Mesenchymal stem cell (in vitro differentiated cells and primary cell): ENCODE measurements at regions not wholly inside any gene's neighbourhood (a gene's known extent, or its start where the extent isn't known, plus 50 kb on each side); places are given as distances from the start of the nearest gene placed in this dataset.

ENCODE experiments used
- DNase-seq: peaks from one replicate; pipeline ENCODE4 v3.0.0-alpha.2; 2013
- H2AFZ ChIP-seq: one replicate; pipeline ENCODE4 v1.6.1; 2013; ENCODE audit warnings: low read depth, mild to moderate bottlenecking, control low read depth, inconsistent platforms, low read length, moderate library complexity
- H2AK5ac ChIP-seq: 2 replicates; pipeline ENCODE4 v1.6.1; 2013; ENCODE audit warnings: low read length, moderate library complexity, mild to moderate bottlenecking, inconsistent platforms; ENCODE audit not compliant: severe bottlenecking
- H2BK120ac ChIP-seq: one replicate; pipeline ENCODE4 v1.6.1; 2013; ENCODE audit warnings: low read depth, mild to moderate bottlenecking, inconsistent platforms, low read length, moderate library complexity
- H2BK12ac ChIP-seq, 2 experiments: one replicate each; pipeline ENCODE4 v1.6.1; 2013; ENCODE audit warnings: inconsistent platforms in 2 of 2, low read length in 2 of 2, mild to moderate bottlenecking in 2 of 2, moderate library complexity in 2 of 2, control low read depth in 1 of 2
- H2BK15ac ChIP-seq: one replicate; pipeline ENCODE4 v1.6.1; 2013; ENCODE audit warnings: mild to moderate bottlenecking, low read depth, inconsistent platforms; ENCODE audit not compliant: poor library complexity, severe bottlenecking
- H2BK5ac ChIP-seq: 2 replicates; pipeline ENCODE4 v1.6.1; 2013; ENCODE audit warnings: low read depth, mild to moderate bottlenecking, low read length, control low read depth, inconsistent platforms; ENCODE audit not compliant: poor library complexity, severe bottlenecking
- H3K14ac ChIP-seq, 2 experiments: one replicate each; pipeline ENCODE4 v1.6.1; 2013; ENCODE audit warnings: inconsistent platforms in 2 of 2, low read length in 2 of 2, control low read depth in 1 of 2, mild to moderate bottlenecking in 1 of 2, moderate library complexity in 1 of 2
- H3K18ac ChIP-seq, 2 experiments: one replicate each; pipeline ENCODE4 v1.6.1; 2013; ENCODE audit warnings: inconsistent platforms in 2 of 2, low read length in 2 of 2, control low read depth in 1 of 2, low read depth in 1 of 2, mild to moderate bottlenecking in 1 of 2
- H3K23ac ChIP-seq, 2 experiments: one replicate each; pipeline ENCODE4 v1.6.1; 2013; ENCODE audit warnings: inconsistent platforms in 2 of 2, low read length in 2 of 2, mild to moderate bottlenecking in 2 of 2, moderate library complexity in 2 of 2, control low read depth in 1 of 2
- H3K27ac ChIP-seq: 2 replicates; pipeline ENCODE4 v1.5.1; 2013; ENCODE audit warnings: mild to moderate bottlenecking, moderate library complexity, low read length, control low read depth, inconsistent platforms; ENCODE audit not compliant: poor library complexity, severe bottlenecking
- H3K27me3 ChIP-seq, 2 experiments: 2 replicates each; pipeline versions ENCODE4 v1.6.1 to v1.7.0; 2013; ENCODE audit warnings: low read length in 2 of 2, mild to moderate bottlenecking in 2 of 2, moderate library complexity in 2 of 2, control low read depth in 1 of 2, inconsistent platforms in 1 of 2; ENCODE audit not compliant: control insufficient read depth in 1 of 2, insufficient read depth in 1 of 2
- H3K36me3 ChIP-seq, 2 experiments: 2 replicates each; pipeline versions ENCODE4 v1.6.1 to v1.7.0; 2013; ENCODE audit warnings: low read length in 2 of 2, control low read depth in 1 of 2, inconsistent platforms in 1 of 2, low read depth in 1 of 2, mild to moderate bottlenecking in 1 of 2; ENCODE audit not compliant: insufficient read depth in 2 of 2, control insufficient read depth in 1 of 2
- H3K4ac ChIP-seq, 2 experiments: one replicate each; pipeline ENCODE4 v1.6.1; 2013; ENCODE audit warnings: inconsistent platforms in 2 of 2, low read length in 2 of 2, mild to moderate bottlenecking in 2 of 2, moderate library complexity in 2 of 2, control low read depth in 1 of 2, low read depth in 1 of 2
- H3K4me1 ChIP-seq: 2 replicates; pipeline ENCODE4 v1.6.1; 2013; ENCODE audit warnings: low read depth, low read length, control low read depth; ENCODE audit not compliant: control insufficient read depth, insufficient read depth
- H3K4me2 ChIP-seq: 2 replicates; pipeline ENCODE4 v1.6.1; 2013; ENCODE audit warnings: low read length, mild to moderate bottlenecking, inconsistent platforms; ENCODE audit not compliant: poor library complexity, severe bottlenecking
- H3K4me3 ChIP-seq, 2 experiments: 2 replicates each; pipeline versions ENCODE4 v1.5.1 to v1.7.0; 2013; ENCODE audit warnings: low read length in 2 of 2, mild to moderate bottlenecking in 2 of 2, control low read depth in 1 of 2, low read depth in 1 of 2; ENCODE audit not compliant: insufficient read depth in 1 of 2
- H3K79me1 ChIP-seq: replicated peaks from 2 replicates; pipeline ENCODE4 v1.6.1; 2013; ENCODE audit warnings: mild to moderate bottlenecking, control low read depth, low read length, inconsistent platforms; ENCODE audit not compliant: poor library complexity, severe bottlenecking
- H3K9ac ChIP-seq: 2 replicates; pipeline ENCODE4 v1.7.0; 2013; ENCODE audit warnings: mild to moderate bottlenecking, low read length, moderate library complexity
- H3K9me3 ChIP-seq: 2 replicates; pipeline ENCODE4 v1.7.0; 2013; ENCODE audit warnings: mild to moderate bottlenecking, low read length; ENCODE audit not compliant: control insufficient read depth
- H4K8ac ChIP-seq: one replicate; pipeline ENCODE4 v1.6.1; 2013; ENCODE audit warnings: inconsistent platforms, mild to moderate bottlenecking, low read length, moderate library complexity
- H4K91ac ChIP-seq: one replicate; pipeline ENCODE4 v1.6.1; 2013; ENCODE audit warnings: mild to moderate bottlenecking, low read length, inconsistent platforms
- WGBS: methylation state at CpG from one replicate; pipeline ENCODE4 v1.1.7; 2013; ENCODE audit warnings: mixed read lengths; 5-methylcytosine and 5-hydroxymethylcytosine counted together

DNA sequence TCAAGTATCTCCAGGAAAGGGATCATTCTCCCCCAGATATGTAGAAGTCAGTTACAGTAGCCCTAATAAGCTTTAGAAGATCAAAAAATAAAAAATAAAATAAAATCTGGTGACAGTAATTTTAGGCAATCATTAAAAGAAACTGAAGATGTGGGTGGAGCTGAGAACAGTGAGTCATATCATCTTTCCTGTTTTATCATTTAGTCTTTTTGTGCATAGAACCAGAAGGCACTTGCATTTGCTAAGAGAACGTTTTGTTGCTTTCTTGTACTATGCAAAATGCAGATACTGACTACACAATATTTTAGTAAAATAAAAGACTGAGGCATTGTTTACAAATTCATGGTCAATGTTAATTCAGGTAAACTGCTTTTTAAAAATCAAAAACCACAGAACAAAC lies 497.4 kb upstream of the EPHA7 start:
- no peak overlapping the region for H3K23ac ChIP-seq
- H3K79me1 ChIP-seq, result no peaks in the 10 kb centered on the region
- H3K18ac ChIP-seq, result no peak overlapping the region
- H2AK5ac ChIP-seq, result no peak overlapping the region
- no peak overlapping the region for H2BK15ac ChIP-seq
- WGBS, result no CpG with 5 or more reads among the region's 1 CpG
- H3K4ac ChIP-seq, result no peak overlapping the region
- no peak overlapping the region for H2BK5ac ChIP-seq
- no peak overlapping the region for H4K8ac ChIP-seq
- no peak overlapping the region for H4K91ac ChIP-seq
- H2BK12ac ChIP-seq, result no peak overlapping the region
- no peaks in the 10 kb centered on the region for H3K27me3 ChIP-seq
- no peak overlapping the region for H3K4me3 ChIP-seq
- H2AFZ ChIP-seq, result no peak overlapping the region
- no peaks in the 10 kb centered on the region for H3K4me1 ChIP-seq
- DNase-seq, result no peak
- H2BK120ac ChIP-seq, result no peak overlapping the region
- H3K9me3 ChIP-seq, result no peaks in the 10 kb centered on the region
- H3K4me2 ChIP-seq, result no peak overlapping the region
- H3K14ac ChIP-seq, result no peak overlapping the region
- no peak overlapping the region for H3K27ac ChIP-seq
- H3K36me3 ChIP-seq, result no peaks in the 10 kb centered on the region
- H3K9ac ChIP-seq, result no peak overlapping the region

DNA sequence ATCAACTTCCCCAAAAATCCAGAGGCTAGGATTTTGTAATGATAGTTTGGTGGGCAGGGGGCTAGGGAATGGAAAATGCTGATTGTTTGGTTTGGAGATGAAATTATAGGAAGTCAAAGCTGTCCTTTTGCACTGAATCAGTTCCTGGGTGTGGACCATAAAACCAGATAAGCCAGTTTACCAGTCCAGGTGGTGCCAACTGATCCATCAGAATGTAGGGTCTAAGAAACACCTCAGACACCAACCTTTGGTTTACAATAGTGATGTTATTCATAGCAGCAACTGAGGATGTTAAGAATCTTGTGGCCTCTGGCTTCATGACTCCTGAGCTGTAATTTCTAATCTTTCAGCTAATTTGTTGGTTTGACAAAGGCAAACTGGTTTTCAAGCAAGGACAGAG lies 496.6 kb upstream of the EPHA7 start:
- no peak overlapping the region for H2BK5ac ChIP-seq
- H3K4me2 ChIP-seq, result no peak overlapping the region
- H3K4ac ChIP-seq, result no peak overlapping the region
- H3K9ac ChIP-seq, result no peak overlapping the region
- H3K4me3 ChIP-seq, result no peak overlapping the region
- DNase-seq, result no peak
- no peak overlapping the region for H2BK12ac ChIP-seq
- H3K9me3 ChIP-seq, result no peaks in the 10 kb centered on the region
- H2BK120ac ChIP-seq, result no peak overlapping the region
- no peak overlapping the region for H2AFZ ChIP-seq
- no peak overlapping the region for H3K23ac ChIP-seq
- no peak overlapping the region for H3K14ac ChIP-seq
- H3K4me1 ChIP-seq, result no peaks in the 10 kb centered on the region
- no peak overlapping the region for H3K18ac ChIP-seq
- H3K36me3 ChIP-seq, result no peaks in the 10 kb centered on the region
- H2AK5ac ChIP-seq, result no peak overlapping the region
- H4K91ac ChIP-seq, result no peak overlapping the region
- no peak overlapping the region for H2BK15ac ChIP-seq
- H4K8ac ChIP-seq, result no peak overlapping the region
- H3K27me3 ChIP-seq, result no peaks in the 10 kb centered on the region
- no peaks in the 10 kb centered on the region for H3K79me1 ChIP-seq
- no peak overlapping the region for H3K27ac ChIP-seq

DNA sequence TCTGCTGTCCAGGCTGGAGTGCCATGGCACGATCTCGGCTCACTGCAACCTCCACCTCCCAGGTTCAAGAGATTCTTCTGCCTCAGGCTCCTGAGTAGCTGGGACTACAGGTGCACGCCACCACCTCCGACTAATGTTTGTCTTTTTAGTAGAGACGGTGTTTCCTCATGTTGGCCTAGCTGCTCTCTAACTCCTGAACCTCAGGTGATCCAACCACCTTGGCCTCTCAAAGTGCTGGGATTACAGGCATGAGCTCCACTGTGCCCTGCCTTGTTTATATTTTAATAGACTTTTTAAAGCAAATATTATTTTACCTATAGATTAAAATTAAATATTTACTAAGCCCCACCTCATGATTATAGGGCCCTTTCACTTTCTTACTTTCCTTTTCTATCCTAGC lies 483.2 kb upstream of the EPHA7 start:
- Histone ChIP-seq H2BK12ac (no peak overlapping the region), H4K91ac (no peak overlapping the region), H3K27ac (no peak overlapping the region), H2AK5ac (no peak overlapping the region), H3K9ac (no peak overlapping the region), H2BK15ac (no peak overlapping the region), H3K4me2 (no peak overlapping the region), H3K14ac (no peak overlapping the region), H2BK5ac (no peak overlapping the region), H2AFZ (no peak overlapping the region), H3K9me3 (peaks cover 3% of the 10 kb centered on the region), H4K8ac (no peak overlapping the region), H3K36me3 (no peaks in the 10 kb centered on the region), H2BK120ac (no peak overlapping the region), H3K4me3 (no peak overlapping the region), H3K18ac (no peak overlapping the region), H3K23ac (no peak overlapping the region), H3K4me1 (no peaks in the 10 kb centered on the region), H3K79me1 (no peaks in the 10 kb centered on the region), H3K27me3 (no peaks in the 10 kb centered on the region), H3K4ac (no peak overlapping the region)
- 95% methylated on average over 5 of the region's 5 CpGs for WGBS
- DNase-seq, result no peak

GRCh38 chr6:93900142-93900541 lies 480.8 kb upstream of the EPHA7 start:
- Histone ChIP-seq H2AK5ac (no peak overlapping the region), H4K91ac (no peak overlapping the region), H3K9me3 (no peaks in the 10 kb centered on the region), H3K79me1 (no peaks in the 10 kb centered on the region), H3K36me3 (no peaks in the 10 kb centered on the region), H3K27ac (no peak overlapping the region), H3K9ac (no peak overlapping the region), H2BK120ac (no peak overlapping the region), H3K4me2 (no peak overlapping the region), H2BK5ac (no peak overlapping the region), H2BK12ac (no peak overlapping the region), H3K27me3 (no peaks in the 10 kb centered on the region), H4K8ac (no peak overlapping the region), H3K4me3 (no peak overlapping the region), H3K4me1 (no peaks in the 10 kb centered on the region), H2BK15ac (no peak overlapping the region), H3K14ac (no peak overlapping the region), H3K4ac (no peak overlapping the region), H3K18ac (no peak overlapping the region), H3K23ac (no peak overlapping the region), H2AFZ (no peak overlapping the region)
- DNase-seq, result no peak
